ENCODE measurements at regions not wholly inside any gene's neighbourhood (a gene's known extent, or its start where the extent isn't known, plus 50 kb on each side); places are given as distances from the start of the nearest gene placed in this dataset.

DNA sequence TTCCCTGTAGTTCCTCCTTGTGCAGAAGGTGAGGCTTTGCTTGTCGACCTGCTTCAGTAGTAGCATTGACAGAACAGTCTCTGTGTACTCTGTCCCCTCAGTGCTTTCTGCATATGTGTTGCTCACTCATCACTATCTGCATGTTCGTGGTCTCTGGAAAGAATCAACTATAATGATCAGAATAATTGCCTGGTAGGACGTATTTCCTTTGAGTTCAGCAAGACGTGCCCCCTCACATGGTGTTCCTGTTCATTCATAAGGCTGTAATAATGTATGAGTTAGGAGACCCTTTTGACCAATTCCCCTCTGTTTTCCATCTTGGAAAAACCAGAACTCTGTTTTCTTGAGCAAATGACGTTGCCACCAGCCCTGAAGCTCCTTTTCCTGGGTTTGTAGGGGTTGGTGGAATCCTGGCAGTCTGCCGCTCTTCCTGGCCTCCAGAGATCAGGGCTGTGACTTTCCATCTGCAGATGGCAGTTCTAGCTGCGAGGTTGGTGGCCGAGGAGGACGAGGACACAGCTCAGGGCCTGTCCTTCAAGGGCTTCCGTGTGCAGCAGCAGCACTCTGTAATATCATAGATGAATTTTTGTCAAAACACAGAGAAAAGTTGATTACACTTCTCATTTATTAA, 61.9 kb downstream of the EXOSC2 start:
- no peak for DNase-seq
- H3K27ac ChIP-seq (ENCODE audit: low read depth in 1 of 3, low read length in 2 of 3): no peak overlapping the region
- 70 to 79% (median 78%) methylated on average over 10 of the region's 10 CpGs for WGBS, 3 donors
- no peaks in the 10 kb centered on the region for H3K27me3 ChIP-seq (ENCODE audit: control insufficient read depth in 3 of 3, insufficient read depth in 3 of 3, low read length in 3 of 3)
- H3K4me1 ChIP-seq (ENCODE audit: control insufficient read depth in 3 of 3, insufficient read depth in 2 of 3, low read depth in 1 of 3, low read length in 2 of 3): no peaks in the 10 kb centered on the region
- H3K4me3 ChIP-seq (ENCODE audit: low read depth in 1 of 3, low read length in 3 of 3): no peak overlapping the region
- peaks cover 0 to 2% (median 0%) of the 10 kb centered on the region in 3 donors for H3K36me3 ChIP-seq (ENCODE audit: control insufficient read depth in 3 of 3, insufficient read depth in 2 of 3, low read depth in 1 of 3, low read length in 3 of 3)
- no peak for FAIRE-seq
- no peaks in the 10 kb centered on the region for H3K9me3 ChIP-seq (ENCODE audit: control insufficient read depth in 2 of 2, insufficient read depth in 1 of 2, low read depth in 1 of 2, low read length in 1 of 2)

- WGBS, 3 donors: 13 to 45% (median 44%) methylated on average over 2 of the region's 2 CpGs
- no peaks in the 10 kb centered on the region for H3K9me3 ChIP-seq (ENCODE audit: control insufficient read depth in 2 of 2, insufficient read depth in 1 of 2, low read depth in 1 of 2, low read length in 1 of 2)
- no peak for FAIRE-seq
- no peak for DNase-seq
- no peak overlapping the region for H3K27ac ChIP-seq (ENCODE audit: low read depth in 1 of 3, low read length in 2 of 3)
- H3K4me3 ChIP-seq (ENCODE audit: low read depth in 1 of 3, low read length in 3 of 3): no peak overlapping the region
- no peaks in the 10 kb centered on the region for H3K27me3 ChIP-seq (ENCODE audit: control insufficient read depth in 3 of 3, insufficient read depth in 3 of 3, low read length in 3 of 3)
- H3K4me1 ChIP-seq (ENCODE audit: control insufficient read depth in 3 of 3, insufficient read depth in 2 of 3, low read depth in 1 of 3, low read length in 2 of 3): no peaks in the 10 kb centered on the region
- H3K36me3 ChIP-seq (ENCODE audit: control insufficient read depth in 3 of 3, insufficient read depth in 2 of 3, low read depth in 1 of 3, low read length in 3 of 3): peaks cover 0 to 2% (median 0%) of the 10 kb centered on the region in 3 donors
These were observed 62.5 kb downstream of the EXOSC2 start for GRCh38 chr9:130756037-130756436.

GRCh38 chr9:130756455-130757152, 63.0 kb downstream of the EXOSC2 start:
- no peaks in the 10 kb centered on the region for H3K9me3 ChIP-seq (ENCODE audit: control insufficient read depth in 2 of 2, insufficient read depth in 1 of 2, low read depth in 1 of 2, low read length in 1 of 2)
- FAIRE-seq (no peak), DNase-seq (no peak)
- H3K27me3 ChIP-seq (ENCODE audit: control insufficient read depth in 3 of 3, insufficient read depth in 3 of 3, low read length in 3 of 3): no peaks in the 10 kb centered on the region
- peaks cover 0 to 2% (median 0%) of the 10 kb centered on the region in 3 donors for H3K36me3 ChIP-seq (ENCODE audit: control insufficient read depth in 3 of 3, insufficient read depth in 2 of 3, low read depth in 1 of 3, low read length in 3 of 3)
- H3K4me1 ChIP-seq (ENCODE audit: control insufficient read depth in 3 of 3, insufficient read depth in 2 of 3, low read depth in 1 of 3, low read length in 2 of 3): no peaks in the 10 kb centered on the region
- H3K4me3 ChIP-seq (ENCODE audit: low read depth in 1 of 3, low read length in 3 of 3): no peak overlapping the region
- 70 to 86% (median 79%) methylated on average over 7 of the region's 7 CpGs for WGBS, 3 donors
- no peak overlapping the region for H3K27ac ChIP-seq (ENCODE audit: low read depth in 1 of 3, low read length in 2 of 3)

GRCh38 chr9:130759738-130760137, 66.2 kb downstream of the EXOSC2 start:
- H3K27me3 ChIP-seq (ENCODE audit: control insufficient read depth in 3 of 3, insufficient read depth in 3 of 3, low read length in 3 of 3): no peaks in the 10 kb centered on the region
- no peak overlapping the region for H3K27ac ChIP-seq (ENCODE audit: low read depth in 1 of 3, low read length in 2 of 3)
- no peaks in the 10 kb centered on the region for H3K9me3 ChIP-seq (ENCODE audit: control insufficient read depth in 2 of 2, insufficient read depth in 1 of 2, low read depth in 1 of 2, low read length in 1 of 2)
- DNase-seq (no peak), FAIRE-seq (no peak)
- H3K4me3 ChIP-seq (ENCODE audit: low read depth in 1 of 3, low read length in 3 of 3): no peak overlapping the region
- 77 to 91% (median 78%) methylated on average over 4 of the region's 4 CpGs for WGBS, 3 donors
- peaks cover 0 to 4% (median 0%) of the 10 kb centered on the region in 3 donors for H3K36me3 ChIP-seq (ENCODE audit: control insufficient read depth in 3 of 3, insufficient read depth in 2 of 3, low read depth in 1 of 3, low read length in 3 of 3)
- peaks cover 0 to 5% (median 0%) of the 10 kb centered on the region in 3 donors for H3K4me1 ChIP-seq (ENCODE audit: control insufficient read depth in 3 of 3, insufficient read depth in 2 of 3, low read depth in 1 of 3, low read length in 2 of 3)

- H3K27ac ChIP-seq (ENCODE audit: low read depth in 1 of 3, low read length in 2 of 3): no peak overlapping the region
- FAIRE-seq: no peak
- WGBS, 3 donors: 87 to 94% (median 93%) methylated on average over 12 of the region's 12 CpGs
These were observed 70.0 kb downstream of the EXOSC2 start for GRCh38 chr9:130763331-130764171.

GRCh38 chr9:130765137-130766020, 69.7 kb upstream of the ABL1 start:
- 59 to 65% (median 62%) methylated on average over 8 of the region's 8 CpGs for WGBS, 3 donors
- Histone ChIP-seq H3K9me3 (ENCODE audit: control insufficient read depth in 2 of 2, insufficient read depth in 1 of 2, low read depth in 1 of 2, low read length in 1 of 2) (no peaks in the 10 kb centered on the region), H3K27ac (ENCODE audit: low read depth in 1 of 3, low read length in 2 of 3) (peak overlapping the region in 2 of 3 donors; percentile 38 to 80), H3K4me1 (ENCODE audit: control insufficient read depth in 3 of 3, insufficient read depth in 2 of 3, low read depth in 1 of 3, low read length in 2 of 3) (peaks cover 5 to 48% (median 26%) of the 10 kb centered on the region in 3 donors), H3K4me3 (ENCODE audit: low read depth in 1 of 3, low read length in 3 of 3) (no peak overlapping the region), H3K36me3 (ENCODE audit: control insufficient read depth in 3 of 3, insufficient read depth in 2 of 3, low read depth in 1 of 3, low read length in 3 of 3) (peaks cover 0 to 2% (median 0%) of the 10 kb centered on the region in 3 donors), H3K27me3 (ENCODE audit: control insufficient read depth in 3 of 3, insufficient read depth in 3 of 3, low read length in 3 of 3) (no peaks in the 10 kb centered on the region)
- FAIRE-seq (no peak), DNase-seq (no peak)

More at GRCh38 chr9:130763331-130764171, 70.0 kb downstream of the EXOSC2 start:
- Histone ChIP-seq H3K27me3 (ENCODE audit: control insufficient read depth in 3 of 3, insufficient read depth in 3 of 3, low read length in 3 of 3) (no peaks in the 10 kb centered on the region), H3K4me3 (ENCODE audit: low read depth in 1 of 3, low read length in 3 of 3) (no peak overlapping the region), H3K9me3 (ENCODE audit: control insufficient read depth in 2 of 2, insufficient read depth in 1 of 2, low read depth in 1 of 2, low read length in 1 of 2) (no peaks in the 10 kb centered on the region), H3K36me3 (ENCODE audit: control insufficient read depth in 3 of 3, insufficient read depth in 2 of 3, low read depth in 1 of 3, low read length in 3 of 3) (peaks cover 0 to 4% (median 0%) of the 10 kb centered on the region in 3 donors), H3K4me1 (ENCODE audit: control insufficient read depth in 3 of 3, insufficient read depth in 2 of 3, low read depth in 1 of 3, low read length in 2 of 3) (peaks cover 5 to 36% (median 21%) of the 10 kb centered on the region in 3 donors)
- DNase-seq: no peak

- peak overlapping the region; percentile 38 to 80 (median 57) for H3K27ac ChIP-seq (ENCODE audit: low read depth in 1 of 3, low read length in 2 of 3)
- H3K4me1 ChIP-seq (ENCODE audit: control insufficient read depth in 3 of 3, insufficient read depth in 2 of 3, low read depth in 1 of 3, low read length in 2 of 3): peaks cover 5 to 49% (median 26%) of the 10 kb centered on the region in 3 donors
- WGBS, 3 donors: 67 to 74% (median 72%) methylated on average over 19 of the region's 19 CpGs
- FAIRE-seq (no peak), DNase-seq (peak; percentile 27 to 33)
- no peaks in the 10 kb centered on the region for H3K27me3 ChIP-seq (ENCODE audit: control insufficient read depth in 3 of 3, insufficient read depth in 3 of 3, low read length in 3 of 3)
- peaks cover 0 to 2% (median 0%) of the 10 kb centered on the region in 3 donors for H3K36me3 ChIP-seq (ENCODE audit: control insufficient read depth in 3 of 3, insufficient read depth in 2 of 3, low read depth in 1 of 3, low read length in 3 of 3)
- no peak overlapping the region for H3K4me3 ChIP-seq (ENCODE audit: low read depth in 1 of 3, low read length in 3 of 3)
- no peaks in the 10 kb centered on the region for H3K9me3 ChIP-seq (ENCODE audit: control insufficient read depth in 2 of 2, insufficient read depth in 1 of 2, low read depth in 1 of 2, low read length in 1 of 2)
These were observed 68.8 kb upstream of the ABL1 start for GRCh38 chr9:130766021-130766926.
